CD4-positive, alpha-beta T cell treated with Interleukin-1 beta for 1 hour (primary cell): ENCODE measurements at regions not wholly inside any gene's neighbourhood (a gene's known extent, or its start where the extent isn't known, plus 50 kb on each side); places are given as distances from the start of the nearest gene placed in this dataset.
"Not testable (repeated sequence)": the region's sequence is repeated elsewhere in the genome, so short reads cannot be mapped to it uniquely, and the experiment has no call there.

Source experiments
- DNase-seq, 2 donors: peaks; one replicate each; pipeline ENCODE4 v3.0.0-alpha.2; 2020 to 2022

DNA sequence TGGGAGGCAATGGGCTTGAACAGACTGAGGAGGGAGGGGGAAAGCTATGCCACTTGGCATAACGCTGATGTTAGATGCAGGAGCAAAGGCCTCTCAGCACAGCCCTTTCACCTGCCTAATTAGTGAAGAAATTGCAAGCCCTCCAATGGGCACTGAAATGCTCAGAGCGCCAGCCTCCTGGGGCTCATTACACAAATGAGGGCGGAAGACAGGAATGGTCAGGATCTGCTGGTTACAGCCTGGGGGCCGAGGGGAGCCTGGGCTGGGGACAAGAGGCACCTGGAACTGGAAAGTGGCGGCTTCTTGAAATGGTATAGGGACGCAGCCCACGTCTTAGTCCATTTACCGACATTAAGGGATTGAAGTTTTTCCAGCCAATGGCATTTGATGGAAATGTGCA is 50.2 kb upstream of the PLET1 start:
- no peak for DNase-seq

- no peak for DNase-seq
Observed at GRCh38 chr11:112315057-112315720, 54.5 kb upstream of the PLET1 start.

DNA sequence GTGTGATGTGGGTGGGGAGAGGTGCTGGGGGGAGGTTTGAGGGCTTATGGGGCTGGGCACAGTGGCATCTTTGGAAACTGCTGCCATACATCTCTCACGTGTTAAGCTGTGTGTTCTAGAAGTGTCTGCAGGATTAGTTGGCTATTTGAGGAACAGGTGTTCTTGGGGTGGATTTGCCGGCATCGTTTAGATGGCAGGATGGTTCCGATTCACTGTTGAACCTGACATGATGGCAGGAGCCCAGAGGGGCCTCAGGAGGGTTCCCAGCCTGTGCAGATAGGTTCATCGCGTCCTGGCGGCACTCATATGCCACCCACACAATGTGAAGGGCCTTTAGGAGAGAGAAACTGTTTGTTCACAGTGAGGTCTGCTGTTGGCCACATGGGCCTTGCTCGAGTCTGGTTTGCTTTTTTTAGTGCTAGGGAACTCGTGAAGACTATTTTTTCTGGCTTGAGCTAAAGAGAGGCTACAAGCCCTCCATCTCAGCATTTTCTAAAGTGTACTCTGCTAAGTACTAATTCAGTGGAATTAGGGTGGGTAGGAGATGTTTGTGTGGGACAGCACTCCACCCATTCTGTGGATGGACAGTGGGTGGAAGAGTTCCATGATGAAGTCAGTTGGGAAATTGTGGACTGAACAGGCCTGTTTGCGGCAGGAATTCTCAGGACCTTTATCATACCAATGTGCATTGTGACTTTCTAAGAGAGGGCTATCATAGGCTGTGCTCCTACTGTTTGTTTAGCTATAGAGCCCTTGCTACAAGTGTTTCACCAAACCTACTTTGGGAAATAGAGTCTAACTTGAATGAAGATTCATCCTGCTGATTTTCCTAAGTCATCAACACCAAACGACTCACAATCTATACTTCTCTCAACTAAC is 55.4 kb upstream of the PLET1 start:
- no peak for DNase-seq

GRCh38 chr11:112316971-112317370 is 56.3 kb upstream of the PLET1 start:
- no peak for DNase-seq

DNA sequence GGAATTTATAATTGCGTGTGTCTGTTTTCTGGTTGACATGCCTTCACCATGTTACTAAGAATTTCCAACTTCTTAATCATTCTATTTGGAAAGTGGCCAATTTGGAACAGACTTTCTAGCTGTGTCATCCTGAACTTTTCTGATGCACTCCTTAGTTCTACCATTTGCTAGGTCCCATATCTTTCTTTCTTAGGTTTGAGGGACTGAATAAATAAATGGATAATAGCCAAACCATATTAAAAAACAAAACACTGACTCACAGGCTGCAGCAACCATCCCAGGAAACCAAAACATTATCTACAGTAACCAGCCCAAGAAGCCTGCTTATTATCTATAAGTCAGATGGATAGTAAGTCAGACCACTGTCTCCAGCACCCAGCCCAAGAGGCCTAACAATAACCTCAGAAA is 57.5 kb upstream of the PLET1 start:
- DNase-seq = no peak

GRCh38 chr11:112318661-112319060 is 58.0 kb upstream of the PLET1 start:
- no peak for DNase-seq

DNA sequence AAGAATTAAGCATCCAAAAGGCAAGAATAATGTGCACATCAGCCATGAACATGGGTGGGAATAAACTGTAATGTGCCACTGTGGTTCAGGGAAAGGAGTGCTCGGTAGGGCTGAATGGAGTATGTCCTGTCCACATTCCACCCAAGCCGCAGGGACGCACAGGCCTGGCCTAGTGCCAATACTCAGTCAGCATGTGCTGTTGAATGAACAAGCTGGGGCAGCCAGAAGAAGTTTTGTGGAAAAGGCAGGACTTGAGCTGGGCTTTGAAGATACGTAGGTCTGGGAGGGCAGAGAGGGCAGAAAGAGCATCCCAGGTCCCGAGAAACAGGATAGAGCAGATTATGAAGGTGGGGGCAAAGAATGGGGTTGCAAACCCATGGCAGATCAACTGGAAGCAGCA is 60.0 kb upstream of the PLET1 start:
- no peak for DNase-seq

DNA sequence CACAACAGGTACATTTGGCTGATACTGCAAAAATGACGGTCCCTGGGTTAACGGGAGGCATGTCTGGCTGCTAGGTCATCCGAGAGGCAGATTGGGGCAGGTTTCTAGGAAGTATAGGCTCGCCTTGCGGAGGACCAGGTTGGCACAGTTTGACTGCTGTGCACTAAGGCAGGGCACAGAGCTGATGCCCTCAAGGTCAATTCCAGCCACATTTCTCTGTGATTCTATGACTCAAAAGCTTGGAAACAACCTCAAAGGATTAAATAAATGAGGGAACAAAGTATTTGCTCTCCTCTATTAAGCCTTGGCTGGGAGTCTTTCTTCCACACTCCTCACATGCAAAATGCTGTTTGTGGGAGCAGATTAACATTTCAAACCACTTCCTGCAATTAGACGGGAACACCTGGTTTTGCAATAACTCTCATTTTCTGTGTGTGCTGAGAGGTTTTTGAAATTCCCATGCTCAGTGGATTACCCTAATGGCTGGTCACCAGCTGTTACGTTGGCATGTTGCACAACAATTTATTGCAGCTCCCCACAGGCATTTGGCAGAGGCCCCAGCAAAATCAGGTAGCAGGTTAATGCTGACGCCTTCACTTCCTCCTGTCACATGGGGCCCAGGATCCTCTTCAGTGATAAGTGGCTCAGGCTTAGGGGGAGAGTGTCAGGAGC is 61.0 kb upstream of the PLET1 start:
- DNase-seq = peak in 1 of 2 donors; percentile 12

GRCh38 chr11:112322173-112322790 is 61.6 kb upstream of the PLET1 start:
- DNase-seq = no peak

- DNase-seq = no peak
Observed at GRCh38 chr11:112334381-112334780, 73.7 kb upstream of the PLET1 start.

GRCh38 chr11:112336356-112336886 is 75.8 kb upstream of the PLET1 start:
- no peak for DNase-seq

DNA sequence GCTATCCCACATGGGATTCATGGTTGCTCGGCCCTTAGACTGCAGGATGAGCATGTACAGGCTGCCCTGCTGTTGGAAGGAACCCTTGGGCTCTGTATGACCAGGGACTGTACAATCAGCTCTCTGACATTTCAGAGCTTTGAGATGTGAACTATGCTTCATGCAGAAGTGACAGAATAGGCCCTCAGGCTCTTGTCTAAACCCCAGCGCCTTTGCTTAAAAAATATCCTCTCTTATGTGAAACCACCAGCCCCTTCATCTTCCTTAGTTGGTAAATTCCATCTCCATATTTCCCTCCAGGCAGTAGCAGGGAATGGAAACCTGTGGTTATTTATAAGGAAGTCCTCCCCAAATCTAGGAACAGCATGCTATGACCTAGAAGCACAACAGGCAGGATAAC is 78.9 kb upstream of the PLET1 start:
- DNase-seq = no peak

DNA sequence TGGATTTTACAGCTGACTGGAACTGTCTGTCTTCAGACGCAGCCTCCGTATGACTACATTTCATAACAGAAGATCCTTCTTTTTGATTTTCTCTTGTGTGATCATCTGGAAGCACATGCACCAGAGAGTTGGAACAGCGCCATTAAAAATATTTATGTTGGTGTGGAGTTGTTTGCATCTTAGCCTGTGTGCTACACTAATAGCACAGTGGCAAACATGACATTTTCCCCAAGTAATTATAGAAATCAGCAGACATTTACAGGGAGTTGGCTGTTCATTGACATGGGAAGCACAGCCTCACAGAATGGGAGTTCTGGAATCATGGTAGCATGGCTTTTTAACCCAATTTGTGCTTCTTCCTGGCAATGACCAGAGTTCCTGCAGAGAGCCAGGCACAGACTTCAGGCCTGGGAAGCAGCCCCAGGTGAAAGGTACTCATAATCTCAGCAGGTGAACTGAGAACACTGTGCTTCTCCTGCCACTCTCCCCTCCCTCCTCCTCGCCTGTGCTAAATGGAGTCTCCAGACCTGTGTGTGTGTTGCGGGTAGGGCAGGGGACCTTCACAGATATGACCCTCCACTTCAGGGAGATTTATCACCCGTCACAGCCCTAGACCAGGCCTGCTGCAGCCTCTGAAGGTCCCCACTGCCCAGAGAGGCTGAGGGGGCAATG is 82.8 kb upstream of the PLET1 start:
- DNase-seq = no peak

GRCh38 chr11:112344040-112344413 is 83.4 kb upstream of the PLET1 start:
- no peak for DNase-seq

- DNase-seq = no peak
Observed at GRCh38 chr11:112345166-112345565, 84.5 kb upstream of the PLET1 start.

DNA sequence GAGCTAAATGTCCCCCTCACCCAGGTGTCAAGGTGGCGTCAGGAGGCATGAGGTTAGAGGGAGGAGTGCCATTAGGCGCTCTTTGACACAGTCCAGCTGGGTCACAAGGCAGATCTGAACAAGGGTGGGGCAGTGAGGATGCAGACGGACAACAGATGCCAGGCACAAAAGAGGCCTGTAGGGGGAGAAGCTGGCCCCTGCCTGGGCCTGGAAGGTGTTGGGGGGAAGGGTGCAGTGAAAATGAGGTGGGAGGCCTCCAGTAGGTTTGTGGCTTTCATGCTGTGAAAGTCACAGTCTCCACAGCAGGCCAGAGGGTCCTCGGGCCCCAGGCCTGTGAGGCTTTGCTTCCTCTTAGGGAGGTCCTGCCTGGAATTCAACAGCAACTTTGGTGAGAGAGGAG is 85.0 kb upstream of the PLET1 start:
- DNase-seq = no peak

DNA sequence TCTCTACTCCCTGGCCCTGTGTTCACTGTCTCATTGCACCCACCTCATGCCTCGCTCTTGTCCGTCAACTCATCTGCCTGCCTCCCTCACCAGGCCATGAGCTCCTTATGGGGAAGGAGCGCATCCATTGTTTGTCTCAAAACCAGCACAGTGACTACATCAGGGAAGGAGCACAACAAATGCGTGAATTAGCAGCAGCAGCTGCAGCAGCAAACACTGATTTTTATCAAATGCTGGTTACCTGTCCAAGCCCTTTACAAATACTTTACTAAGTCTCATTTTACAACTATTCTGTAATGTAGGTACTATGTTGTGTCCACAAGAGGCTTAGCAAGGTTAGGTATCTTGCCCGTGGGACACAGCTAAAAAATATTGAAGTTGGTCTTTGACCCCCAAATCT is 85.9 kb upstream of the PLET1 start:
- DNase-seq = no peak

DNA sequence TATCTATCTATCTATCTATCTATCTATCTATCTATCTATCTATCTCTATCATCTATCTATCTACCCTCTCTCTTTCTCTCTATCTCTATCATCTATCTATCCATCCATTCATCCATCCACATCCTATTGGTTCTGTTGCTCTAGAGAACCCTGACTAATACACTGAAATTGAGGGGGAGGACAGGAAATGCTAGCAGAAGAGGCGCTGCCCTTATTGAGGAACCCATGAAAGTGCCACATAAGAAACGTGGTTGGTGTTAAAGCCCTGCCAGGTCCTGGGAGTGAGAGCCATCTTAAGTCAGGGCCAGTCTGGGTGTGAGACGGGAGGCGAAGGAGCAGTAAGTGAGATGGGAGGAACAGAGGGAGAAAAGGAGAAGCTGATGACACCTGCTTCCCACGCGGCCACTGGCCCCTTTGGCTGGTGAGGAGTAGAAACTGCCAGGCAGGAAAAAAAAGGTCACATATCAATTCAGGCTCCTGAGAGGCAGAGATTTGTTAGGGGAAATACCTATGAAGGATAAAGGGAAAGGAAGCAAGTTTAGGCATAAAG is 87.9 kb upstream of the PLET1 start:
- no peak for DNase-seq

DNA sequence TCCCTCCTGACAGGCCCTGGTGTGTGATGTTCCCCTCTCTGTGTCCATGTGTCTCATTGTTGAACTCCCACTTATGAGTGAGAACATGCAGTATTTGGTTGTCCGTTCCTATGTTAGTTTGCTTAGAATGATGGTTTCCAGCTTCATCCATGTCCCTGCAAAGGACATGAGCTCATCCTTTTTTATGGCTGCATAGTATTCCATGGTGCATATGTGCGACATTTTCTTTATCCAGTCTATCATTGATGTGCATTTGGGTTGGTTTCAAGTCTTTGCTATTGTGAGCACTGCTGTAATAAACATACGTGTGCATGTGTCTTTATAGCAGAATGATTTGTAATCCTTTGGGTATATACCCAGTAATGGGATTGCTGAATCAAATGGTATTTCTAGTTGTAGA is 90.8 kb upstream of the PLET1 start:
- DNase-seq = not testable (repeated sequence)

- no peak for DNase-seq
Observed at GRCh38 chr11:112352907-112353306, 92.2 kb upstream of the PLET1 start.

- DNase-seq = no peak
Observed at GRCh38 chr11:112354364-112354763, 93.7 kb upstream of the PLET1 start.

GRCh38 chr11:112355726-112356125 is 95.1 kb upstream of the PLET1 start:
- no peak for DNase-seq
